ENCODE measurements at regions not wholly inside any gene's neighbourhood (a gene's known extent, or its start where the extent isn't known, plus 50 kb on each side); places are given as distances from the start of the nearest gene placed in this dataset.

DNA sequence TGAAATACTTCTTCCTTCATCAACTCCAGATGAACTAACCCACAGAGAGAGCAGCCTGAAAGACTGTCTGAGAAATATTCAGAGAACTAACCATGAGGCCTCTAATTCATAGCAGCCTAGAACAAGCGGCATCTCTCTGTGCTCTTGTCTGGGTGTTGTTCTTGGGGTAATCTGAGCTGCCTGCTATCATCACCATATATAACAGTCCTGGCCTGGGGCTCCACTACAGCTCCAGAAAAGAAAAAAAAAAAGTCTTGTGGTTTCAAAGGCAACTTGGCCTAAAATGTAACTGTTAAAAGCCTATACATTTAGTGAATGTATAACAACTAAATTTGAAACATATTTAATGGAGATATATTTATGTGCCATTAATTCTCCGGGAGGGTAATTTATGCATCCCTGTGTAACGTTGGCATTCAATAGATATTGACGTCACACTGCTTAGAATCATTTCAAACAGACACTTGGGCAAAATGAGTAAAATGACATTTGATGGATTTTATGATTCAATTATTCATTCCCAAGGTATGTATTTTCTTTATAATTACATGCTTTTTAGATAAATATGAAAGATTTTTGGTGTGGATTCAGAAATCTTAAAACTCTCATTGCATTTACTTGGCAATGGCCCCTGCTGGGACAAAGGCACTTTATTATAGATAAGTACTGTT, 294.3 kb downstream of the HRH4 start:
- no peaks in the 10 kb centered on the region for H3K9me3 ChIP-seq (replicated peaks; ENCODE audit: low read length)
- H3K4me1 ChIP-seq (ENCODE audit: control insufficient read depth, insufficient read depth, low read length): no peaks in the 10 kb centered on the region
- no peak overlapping the region for H3K4me2 ChIP-seq (ENCODE audit: low read length)
- no peaks in the 10 kb centered on the region for H3K36me3 ChIP-seq (ENCODE audit: insufficient read depth, low read length)
- H3K9ac ChIP-seq (ENCODE audit: low read depth, low read length): no peak overlapping the region
- no peak overlapping the region for H3K4me3 ChIP-seq (ENCODE audit: low read length)
- peaks cover under 1% of the 10 kb centered on the region for H3K27me3 ChIP-seq (ENCODE audit: control insufficient read depth, insufficient read depth, low read length)

DNA sequence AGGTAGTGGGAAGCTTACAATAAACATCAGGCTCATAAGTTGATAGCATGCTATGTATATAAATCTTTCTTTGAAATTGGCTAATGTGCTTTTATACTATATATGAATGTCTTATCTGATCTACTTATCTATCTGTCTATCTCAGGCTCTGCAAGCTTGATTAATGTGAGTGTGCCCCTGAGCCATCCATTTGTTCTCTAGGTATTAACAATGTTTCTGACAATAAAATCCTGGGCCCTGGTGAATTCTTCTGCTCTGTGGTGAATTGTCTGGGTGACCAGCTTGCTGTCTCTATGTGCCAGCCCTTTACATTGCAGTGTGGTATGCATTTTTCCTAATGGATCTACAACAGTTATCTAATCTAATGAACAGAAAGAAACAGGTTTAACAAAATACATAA, 295.9 kb downstream of the HRH4 start:
- no peak overlapping the region for H3K9ac ChIP-seq (ENCODE audit: low read depth, low read length)
- no peaks in the 10 kb centered on the region for H3K9me3 ChIP-seq (replicated peaks; ENCODE audit: low read length)
- H3K4me1 ChIP-seq (ENCODE audit: control insufficient read depth, insufficient read depth, low read length): no peaks in the 10 kb centered on the region
- no peaks in the 10 kb centered on the region for H3K36me3 ChIP-seq (ENCODE audit: insufficient read depth, low read length)
- no peaks in the 10 kb centered on the region for H3K27me3 ChIP-seq (ENCODE audit: control insufficient read depth, insufficient read depth, low read length)
- H3K4me2 ChIP-seq (ENCODE audit: low read length): no peak overlapping the region
- no peak overlapping the region for H3K4me3 ChIP-seq (ENCODE audit: low read length)

DNA sequence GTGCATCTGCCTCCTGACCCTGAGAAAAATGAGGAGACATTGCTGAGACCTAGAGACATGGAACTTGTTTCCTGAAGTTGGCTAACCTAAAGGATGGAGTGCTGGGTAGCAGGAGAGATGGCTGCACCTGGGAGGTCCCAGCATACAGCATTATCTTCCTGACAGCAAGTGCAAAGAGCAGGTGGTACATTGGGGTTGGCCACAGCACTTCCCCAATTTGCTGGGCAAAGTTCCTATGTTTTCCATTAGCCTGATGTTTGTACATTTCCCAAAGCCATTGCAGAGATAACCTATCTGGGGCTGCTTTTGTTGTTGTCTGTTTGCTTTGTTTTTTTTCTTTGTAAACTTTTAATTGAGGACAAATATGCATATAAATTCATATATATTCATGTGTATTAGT, 296.7 kb downstream of the HRH4 start:
- Histone ChIP-seq H3K9me3 (replicated peaks; ENCODE audit: low read length) (no peaks in the 10 kb centered on the region), H3K27me3 (ENCODE audit: control insufficient read depth, insufficient read depth, low read length) (no peaks in the 10 kb centered on the region), H3K9ac (ENCODE audit: low read depth, low read length) (no peak overlapping the region), H3K4me3 (ENCODE audit: low read length) (no peak overlapping the region), H3K36me3 (ENCODE audit: insufficient read depth, low read length) (no peaks in the 10 kb centered on the region), H3K4me2 (ENCODE audit: low read length) (no peak overlapping the region), H3K4me1 (ENCODE audit: control insufficient read depth, insufficient read depth, low read length) (no peaks in the 10 kb centered on the region)

DNA sequence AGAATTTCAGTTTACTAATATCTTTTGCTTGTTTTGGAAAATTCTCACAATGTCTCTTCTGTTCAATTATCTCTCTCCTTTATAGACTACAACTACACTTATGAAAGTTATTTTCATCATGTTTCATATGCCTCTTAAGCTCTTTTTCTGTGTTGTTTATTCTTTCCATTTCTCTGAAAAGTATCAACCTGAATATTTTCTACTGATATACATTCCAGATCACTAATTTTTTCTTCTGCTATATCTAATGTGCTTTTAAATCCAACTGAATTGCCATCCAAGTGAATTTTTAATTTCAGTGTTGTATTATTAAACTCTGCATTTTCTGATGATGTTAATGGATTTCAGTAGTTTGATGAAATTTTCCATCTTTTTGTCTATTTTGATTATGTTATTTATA, 301.3 kb downstream of the HRH4 start:
- Histone ChIP-seq H3K4me2 (ENCODE audit: low read length) (no peak overlapping the region), H3K4me3 (ENCODE audit: low read length) (no peak overlapping the region), H3K9me3 (replicated peaks; ENCODE audit: low read length) (no peaks in the 10 kb centered on the region), H3K9ac (ENCODE audit: low read depth, low read length) (no peak overlapping the region), H3K4me1 (ENCODE audit: control insufficient read depth, insufficient read depth, low read length) (no peaks in the 10 kb centered on the region), H3K36me3 (ENCODE audit: insufficient read depth, low read length) (no peaks in the 10 kb centered on the region), H3K27me3 (ENCODE audit: control insufficient read depth, insufficient read depth, low read length) (no peaks in the 10 kb centered on the region)

DNA sequence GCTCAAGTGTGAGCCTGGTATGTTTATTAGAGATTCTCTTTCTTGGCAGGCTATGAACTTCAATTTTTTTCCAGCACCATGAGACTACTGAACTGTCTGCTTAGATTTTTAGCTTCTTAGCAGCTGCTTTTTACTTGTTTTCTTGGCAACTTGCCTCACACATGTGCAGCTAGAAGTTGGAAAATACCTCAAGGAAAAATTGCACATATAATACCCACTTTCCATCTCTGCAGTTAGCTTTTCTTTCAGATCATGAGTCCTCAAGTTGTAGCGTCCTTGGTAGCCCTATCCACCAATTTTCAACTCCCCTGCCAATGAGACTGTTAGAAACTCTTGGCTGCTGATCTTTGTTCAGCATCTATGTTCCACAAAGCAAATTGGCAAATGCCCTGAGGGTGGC, 302.1 kb downstream of the HRH4 start:
- H3K4me3 ChIP-seq (ENCODE audit: low read length): no peak overlapping the region
- H3K9me3 ChIP-seq (replicated peaks; ENCODE audit: low read length): no peaks in the 10 kb centered on the region
- H3K36me3 ChIP-seq (ENCODE audit: insufficient read depth, low read length): no peaks in the 10 kb centered on the region
- no peak overlapping the region for H3K4me2 ChIP-seq (ENCODE audit: low read length)
- no peaks in the 10 kb centered on the region for H3K4me1 ChIP-seq (ENCODE audit: control insufficient read depth, insufficient read depth, low read length)
- no peak overlapping the region for H3K9ac ChIP-seq (ENCODE audit: low read depth, low read length)
- H3K27me3 ChIP-seq (ENCODE audit: control insufficient read depth, insufficient read depth, low read length): no peaks in the 10 kb centered on the region

DNA sequence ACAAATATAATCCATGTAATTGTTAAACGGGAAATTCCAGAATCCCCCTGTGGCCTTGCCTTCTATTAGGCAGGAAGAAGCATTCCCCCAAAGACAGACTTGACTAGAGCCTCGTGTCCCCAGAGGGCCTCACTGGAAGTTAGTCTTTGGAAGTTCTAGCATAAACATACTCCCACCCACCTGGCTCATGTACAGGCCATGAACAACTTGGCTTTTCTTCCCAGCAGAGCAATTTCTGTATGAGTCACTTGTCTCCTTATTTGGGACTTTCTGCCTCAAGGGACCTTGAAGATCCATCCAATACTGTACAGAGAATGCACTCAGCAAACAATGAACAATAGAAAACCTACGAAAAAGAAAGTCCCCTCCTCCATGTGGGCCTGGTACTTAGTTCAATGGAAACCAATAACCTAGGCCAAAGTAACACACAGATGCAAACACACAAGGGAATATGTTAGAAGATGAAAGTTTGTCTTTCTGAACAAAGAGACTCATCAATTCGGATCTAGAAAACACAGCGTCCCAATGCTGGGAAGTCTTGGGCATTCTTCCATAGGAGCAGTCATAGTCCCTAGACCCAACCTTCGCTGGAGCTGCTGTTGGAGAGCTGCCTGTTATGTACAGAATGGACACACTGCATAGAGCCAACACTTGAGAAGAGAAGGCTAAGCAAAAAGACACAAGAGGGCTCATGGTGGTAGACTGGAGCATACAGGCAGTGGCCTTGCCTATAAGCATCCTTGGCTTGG, 303.5 kb downstream of the HRH4 start:
- Histone ChIP-seq H3K4me1 (ENCODE audit: control insufficient read depth, insufficient read depth, low read length) (no peaks in the 10 kb centered on the region), H3K27me3 (ENCODE audit: control insufficient read depth, insufficient read depth, low read length) (no peaks in the 10 kb centered on the region), H3K9me3 (replicated peaks; ENCODE audit: low read length) (no peaks in the 10 kb centered on the region), H3K36me3 (ENCODE audit: insufficient read depth, low read length) (no peaks in the 10 kb centered on the region), H3K4me2 (ENCODE audit: low read length) (no peak overlapping the region), H3K4me3 (ENCODE audit: low read length) (no peak overlapping the region), H3K9ac (ENCODE audit: low read depth, low read length) (no peak overlapping the region)

DNA sequence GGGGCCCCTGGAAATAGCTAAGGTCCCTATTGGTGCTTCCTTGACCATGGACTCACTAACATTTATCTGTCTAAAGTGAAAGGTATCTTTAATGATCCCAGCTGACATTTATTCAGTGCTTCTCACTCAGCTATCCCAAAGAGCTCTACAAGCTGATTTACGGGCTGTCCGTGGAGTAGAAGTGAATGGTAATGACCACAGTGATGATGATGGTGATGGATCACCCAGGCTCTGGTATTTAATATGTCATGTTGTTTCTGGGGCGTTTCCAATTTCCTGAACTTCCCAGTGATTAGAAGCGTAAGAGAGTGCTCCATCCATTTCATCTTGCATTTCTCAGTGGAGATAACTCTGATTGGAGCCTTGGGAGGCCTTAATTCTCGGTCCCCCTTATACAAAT, 304.3 kb downstream of the HRH4 start:
- no peak overlapping the region for H3K9ac ChIP-seq (ENCODE audit: low read depth, low read length)
- H3K36me3 ChIP-seq (ENCODE audit: insufficient read depth, low read length): no peaks in the 10 kb centered on the region
- no peak overlapping the region for H3K4me2 ChIP-seq (ENCODE audit: low read length)
- no peaks in the 10 kb centered on the region for H3K4me1 ChIP-seq (ENCODE audit: control insufficient read depth, insufficient read depth, low read length)
- no peak overlapping the region for H3K4me3 ChIP-seq (ENCODE audit: low read length)
- H3K27me3 ChIP-seq (ENCODE audit: control insufficient read depth, insufficient read depth, low read length): no peaks in the 10 kb centered on the region
- H3K9me3 ChIP-seq (replicated peaks; ENCODE audit: low read length): no peaks in the 10 kb centered on the region

DNA sequence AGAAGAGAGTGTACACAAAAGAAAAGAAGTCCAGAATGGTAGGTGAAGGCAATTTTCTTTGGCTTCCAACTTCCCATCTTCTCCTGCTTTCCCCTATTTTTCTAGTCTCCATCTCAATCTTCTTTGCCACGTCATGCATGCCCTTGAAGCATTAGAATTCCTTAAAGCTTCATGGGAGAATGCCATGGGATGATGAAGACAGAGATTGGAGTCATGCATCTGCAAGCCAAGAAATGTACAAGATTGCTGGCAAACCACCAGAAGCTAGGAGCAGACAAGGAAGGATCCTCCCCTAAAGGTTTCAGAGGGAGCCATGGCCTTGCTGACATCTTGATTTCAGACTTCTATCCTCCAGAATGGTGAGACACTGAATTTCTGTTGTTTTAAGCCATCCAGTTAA, 305.9 kb downstream of the HRH4 start:
- no peak overlapping the region for H3K9ac ChIP-seq (ENCODE audit: low read depth, low read length)
- H3K4me3 ChIP-seq (ENCODE audit: low read length): no peak overlapping the region
- H3K9me3 ChIP-seq (replicated peaks; ENCODE audit: low read length): no peaks in the 10 kb centered on the region
- no peaks in the 10 kb centered on the region for H3K36me3 ChIP-seq (ENCODE audit: insufficient read depth, low read length)
- H3K27me3 ChIP-seq (ENCODE audit: control insufficient read depth, insufficient read depth, low read length): no peaks in the 10 kb centered on the region
- H3K4me2 ChIP-seq (ENCODE audit: low read length): no peak overlapping the region
- no peaks in the 10 kb centered on the region for H3K4me1 ChIP-seq (ENCODE audit: control insufficient read depth, insufficient read depth, low read length)

DNA sequence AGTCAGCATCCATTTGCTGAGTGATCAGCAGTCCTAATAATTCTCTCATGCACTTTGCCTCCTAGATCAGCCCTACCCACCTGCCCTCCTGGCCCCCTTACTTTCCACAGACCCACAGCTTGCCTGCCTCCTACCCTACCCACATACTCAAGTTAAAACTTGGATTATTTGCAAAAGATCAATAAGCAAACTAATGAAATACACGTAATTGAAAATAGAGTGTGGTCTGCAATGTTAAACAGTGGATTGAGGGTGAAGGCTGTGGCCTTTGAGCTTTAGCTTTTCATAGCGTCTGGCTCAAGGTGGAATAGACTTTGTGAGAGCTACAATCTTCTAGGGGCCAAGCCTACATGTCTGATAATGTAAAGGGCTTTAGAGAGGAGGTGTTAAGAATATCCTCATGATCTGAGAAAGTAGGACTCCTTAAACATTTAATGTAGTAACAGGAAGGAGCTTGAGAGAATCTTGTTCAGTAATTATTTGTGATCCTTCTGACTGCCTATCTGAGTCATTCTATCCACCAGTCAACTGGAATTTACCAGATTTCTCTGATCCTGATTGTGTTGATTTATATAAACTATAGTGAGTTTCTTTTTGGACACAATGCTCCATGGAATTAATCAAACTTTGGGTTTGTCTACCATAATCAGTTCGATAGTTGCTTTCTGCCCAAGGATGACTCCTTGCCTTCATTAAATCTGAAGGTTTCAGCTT, 310.0 kb downstream of the HRH4 start:
- H3K9me3 ChIP-seq (replicated peaks; ENCODE audit: low read length): no peaks in the 10 kb centered on the region
- H3K9ac ChIP-seq (ENCODE audit: low read depth, low read length): no peak overlapping the region
- no peak overlapping the region for H3K4me3 ChIP-seq (ENCODE audit: low read length)
- H3K4me1 ChIP-seq (ENCODE audit: control insufficient read depth, insufficient read depth, low read length): no peaks in the 10 kb centered on the region
- no peaks in the 10 kb centered on the region for H3K27me3 ChIP-seq (ENCODE audit: control insufficient read depth, insufficient read depth, low read length)
- H3K36me3 ChIP-seq (ENCODE audit: insufficient read depth, low read length): no peaks in the 10 kb centered on the region
- no peak overlapping the region for H3K4me2 ChIP-seq (ENCODE audit: low read length)

DNA sequence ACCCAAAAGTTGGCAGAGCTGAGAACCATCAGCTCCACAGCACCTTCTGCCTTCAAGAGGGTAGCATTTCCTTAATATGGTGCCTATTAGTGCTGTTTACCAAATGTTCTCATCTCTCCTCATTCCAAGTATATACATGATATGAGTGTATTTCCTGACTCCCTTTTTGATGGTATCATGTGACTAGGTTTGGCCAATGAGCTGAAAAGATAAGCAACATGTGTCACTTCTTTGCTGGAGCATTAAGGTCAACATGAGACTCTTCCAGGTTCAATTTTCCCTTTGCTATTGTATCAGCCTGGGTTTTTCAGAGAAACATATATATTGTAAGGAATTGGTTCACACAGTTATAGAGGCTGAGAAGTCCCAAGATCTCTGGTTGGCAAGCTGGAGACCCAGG, 310.9 kb downstream of the HRH4 start:
- Histone ChIP-seq H3K9me3 (replicated peaks; ENCODE audit: low read length) (no peaks in the 10 kb centered on the region), H3K4me3 (ENCODE audit: low read length) (no peak overlapping the region), H3K4me1 (ENCODE audit: control insufficient read depth, insufficient read depth, low read length) (no peaks in the 10 kb centered on the region), H3K36me3 (ENCODE audit: insufficient read depth, low read length) (no peaks in the 10 kb centered on the region), H3K27me3 (ENCODE audit: control insufficient read depth, insufficient read depth, low read length) (no peaks in the 10 kb centered on the region), H3K9ac (ENCODE audit: low read depth, low read length) (no peak overlapping the region), H3K4me2 (ENCODE audit: low read length) (no peak overlapping the region)

DNA sequence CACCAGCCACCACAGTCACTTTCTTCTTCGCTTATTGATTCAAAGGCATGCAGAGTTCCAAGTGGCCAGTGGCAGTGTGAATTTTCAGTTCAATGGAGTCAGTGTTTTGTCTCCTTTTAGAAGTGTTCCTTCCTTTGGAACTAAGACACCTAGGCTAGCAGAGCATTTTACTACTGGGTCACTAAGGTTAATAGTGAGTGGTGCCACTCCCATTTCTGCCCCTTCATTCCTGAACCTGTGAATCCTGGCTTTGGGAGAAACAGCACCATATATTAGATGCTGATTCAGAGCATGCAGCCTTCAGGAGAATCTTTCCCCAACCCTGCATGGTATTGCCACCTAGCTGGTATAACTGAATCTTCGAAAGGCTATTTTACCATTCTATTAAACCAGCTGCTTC, 312.7 kb downstream of the HRH4 start:
- H3K9ac ChIP-seq (ENCODE audit: low read depth, low read length): no peak overlapping the region
- H3K4me2 ChIP-seq (ENCODE audit: low read length): no peak overlapping the region
- H3K4me3 ChIP-seq (ENCODE audit: low read length): no peak overlapping the region
- H3K27me3 ChIP-seq (ENCODE audit: control insufficient read depth, insufficient read depth, low read length): no peaks in the 10 kb centered on the region
- H3K36me3 ChIP-seq (ENCODE audit: insufficient read depth, low read length): no peaks in the 10 kb centered on the region
- H3K4me1 ChIP-seq (ENCODE audit: control insufficient read depth, insufficient read depth, low read length): no peaks in the 10 kb centered on the region
- H3K9me3 ChIP-seq (replicated peaks; ENCODE audit: low read length): no peaks in the 10 kb centered on the region

All from skeletal muscle satellite cell (primary cell).